ENCODE measurements at regions not wholly inside any gene's neighbourhood (a gene's known extent, or its start where the extent isn't known, plus 50 kb on each side); places are given as distances from the start of the nearest gene placed in this dataset.

GRCh38 chr14:39853441-39853840 is 421.2 kb upstream of the FBXO33 start:
- TF ChIP-seq CTCF (IDR thresholded peaks at IDR 0.05; ENCODE audit: insufficient read depth, low read depth, low read length, missing control alignments), result no peak
- no peak for DNase-seq (ENCODE audit: low read depth)
- no peak overlapping the region for H3K4me3 ChIP-seq (ENCODE audit: low read depth, low read length)

GRCh38 chr14:39851202-39851601 is 419.0 kb upstream of the FBXO33 start:
- TF ChIP-seq CTCF (IDR thresholded peaks at IDR 0.05; ENCODE audit: insufficient read depth, low read depth, low read length, missing control alignments), result no peak
- H3K4me3 ChIP-seq (ENCODE audit: low read depth, low read length), result no peak overlapping the region
- DNase-seq (ENCODE audit: low read depth), result no peak

- no peak for DNase-seq (ENCODE audit: low read depth)
- no peak overlapping the region for H3K4me3 ChIP-seq (ENCODE audit: low read depth, low read length)
- TF ChIP-seq CTCF (IDR thresholded peaks at IDR 0.05; ENCODE audit: insufficient read depth, low read depth, low read length, missing control alignments), result no peak
Measured at GRCh38 chr14:39847852-39848251, 415.6 kb upstream of the FBXO33 start.

GRCh38 chr14:39847194-39847593 is 415.0 kb upstream of the FBXO33 start:
- DNase-seq (ENCODE audit: low read depth), result no peak
- no peak for TF ChIP-seq CTCF (IDR thresholded peaks at IDR 0.05; ENCODE audit: insufficient read depth, low read depth, low read length, missing control alignments)
- no peak overlapping the region for H3K4me3 ChIP-seq (ENCODE audit: low read depth, low read length)

- no peak overlapping the region for H3K4me3 ChIP-seq (ENCODE audit: low read depth, low read length)
- no peak for TF ChIP-seq CTCF (IDR thresholded peaks at IDR 0.05; ENCODE audit: insufficient read depth, low read depth, low read length, missing control alignments)
- no peak for DNase-seq (ENCODE audit: low read depth)
Measured at GRCh38 chr14:39843881-39844280, 411.6 kb upstream of the FBXO33 start.

- DNase-seq (ENCODE audit: low read depth), result peak; percentile 51
- TF ChIP-seq CTCF (IDR thresholded peaks at IDR 0.05; ENCODE audit: insufficient read depth, low read depth, low read length, missing control alignments), result no peak
- no peak overlapping the region for H3K4me3 ChIP-seq (ENCODE audit: low read depth, low read length)
Measured at GRCh38 chr14:39841088-39841487, 408.9 kb upstream of the FBXO33 start.

GRCh38 chr14:39827901-39828655 is 395.8 kb upstream of the FBXO33 start:
- no peak for TF ChIP-seq CTCF (IDR thresholded peaks at IDR 0.05; ENCODE audit: insufficient read depth, low read depth, low read length, missing control alignments)
- peak; percentile 65 for DNase-seq (ENCODE audit: low read depth)
- no peak overlapping the region for H3K4me3 ChIP-seq (ENCODE audit: low read depth, low read length)

Measured in GM12865 (cell line).